H4 (cell line): ENCODE measurements at regions not wholly inside any gene's neighbourhood (a gene's known extent, or its start where the extent isn't known, plus 50 kb on each side); places are given as distances from the start of the nearest gene placed in this dataset.

Source experiments
- DNase-seq: peaks from one replicate; pipeline ENCODE4 v3.0.0-alpha.2; 2015; ENCODE audit warnings: low spot score

DNA sequence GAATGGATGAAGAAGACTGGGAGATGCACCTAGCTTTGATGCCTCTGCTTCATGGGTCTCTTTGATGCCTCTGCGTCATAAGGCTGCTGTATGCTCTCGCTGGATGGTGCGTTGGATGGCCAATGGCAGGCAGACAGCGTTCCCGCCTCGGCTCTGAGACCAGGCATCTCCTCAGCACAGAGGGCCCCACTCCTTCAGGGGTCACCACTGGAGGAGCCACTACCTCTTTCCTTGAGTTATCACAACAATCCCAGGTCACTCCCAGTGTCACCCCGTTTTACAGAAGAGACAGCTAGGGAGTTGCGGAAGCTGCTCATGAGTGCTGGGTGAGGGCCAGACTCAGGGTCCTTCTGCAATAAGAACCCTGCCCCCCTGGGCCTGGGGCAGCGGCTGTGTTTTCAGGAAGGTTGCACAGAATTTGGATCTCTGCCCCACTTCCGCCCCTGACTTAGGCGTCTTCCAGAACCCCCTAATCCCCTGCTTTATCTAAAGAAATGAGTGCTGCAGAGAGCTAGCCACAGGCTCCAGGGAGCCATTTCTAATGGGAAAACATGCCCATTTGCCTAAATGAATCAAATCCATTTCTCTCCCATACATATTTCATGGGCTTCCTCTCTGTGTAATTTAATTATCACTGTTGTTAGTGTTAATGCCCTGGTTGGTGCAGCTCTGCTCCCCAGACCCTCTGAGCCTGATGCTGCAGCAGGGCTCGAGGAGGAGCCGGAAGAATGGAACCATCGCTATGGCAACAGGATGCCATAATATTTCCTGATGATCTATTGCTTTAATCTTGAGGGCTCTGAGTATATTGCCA, 131.8 kb upstream of the HS6ST1 start:
- no peak for DNase-seq

DNA sequence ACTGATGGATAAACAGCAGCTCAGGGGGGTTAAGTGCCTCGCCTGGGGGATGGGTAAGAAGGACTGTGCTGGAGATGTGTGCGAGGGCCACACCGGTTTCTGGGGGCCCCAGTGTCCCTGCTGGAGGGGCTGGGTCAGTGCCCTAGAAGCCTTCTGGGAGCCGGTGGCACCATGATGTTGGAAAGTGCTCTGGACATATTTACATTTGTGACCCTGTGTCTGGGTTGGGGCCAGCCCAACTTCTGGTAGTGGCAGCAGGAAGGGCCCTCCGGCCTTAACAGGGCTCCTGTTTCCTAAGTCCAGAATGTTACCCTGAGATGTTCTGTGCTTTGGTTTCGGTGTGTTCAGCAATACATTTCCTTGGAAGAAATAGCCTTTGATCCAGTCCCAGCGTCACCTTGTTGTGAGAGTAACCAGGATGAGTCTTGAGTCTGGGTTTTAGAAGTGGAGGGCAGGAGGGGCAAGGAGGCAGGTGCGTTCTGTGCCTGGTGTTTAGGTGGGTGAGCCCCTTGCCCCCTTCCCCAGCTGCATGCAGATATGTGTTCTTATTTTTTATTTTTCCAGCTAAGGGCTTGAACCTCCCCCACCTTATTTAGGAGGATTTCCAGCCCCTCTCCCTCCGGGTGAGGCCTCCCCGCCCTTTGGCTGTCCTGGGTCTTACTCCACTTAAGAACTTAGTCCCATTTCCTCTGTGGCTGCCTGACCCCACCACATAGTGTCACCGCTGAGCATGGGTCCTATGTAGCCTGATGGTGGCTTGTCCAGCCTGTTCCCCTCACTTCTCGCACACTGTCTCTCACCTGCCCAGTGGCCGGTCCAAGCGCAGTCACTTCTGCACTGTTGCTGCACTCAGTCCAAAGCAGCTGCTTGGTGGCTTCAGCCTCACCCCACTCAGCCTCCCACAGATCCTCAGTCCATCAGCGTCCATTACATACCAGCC, 132.7 kb upstream of the HS6ST1 start:
- no peak for DNase-seq

DNA sequence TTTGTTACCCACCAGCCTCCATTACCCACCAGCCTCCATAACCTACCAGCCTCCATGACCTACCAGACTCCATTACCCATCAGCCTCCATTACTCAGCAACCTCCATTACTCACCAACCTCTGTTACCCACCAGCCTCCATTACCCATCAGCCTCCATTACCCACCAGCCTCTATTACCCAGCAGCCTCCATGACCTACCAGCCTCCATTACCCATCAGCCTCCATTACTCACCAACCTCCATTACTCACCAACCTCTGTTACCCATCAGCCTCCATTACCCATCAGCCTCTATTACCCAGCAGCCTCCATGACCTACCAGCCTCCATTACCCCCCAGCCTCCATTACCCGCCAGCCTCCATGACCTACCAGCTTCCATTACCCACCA, 133.3 kb upstream of the HS6ST1 start:
- DNase-seq = no peak

DNA sequence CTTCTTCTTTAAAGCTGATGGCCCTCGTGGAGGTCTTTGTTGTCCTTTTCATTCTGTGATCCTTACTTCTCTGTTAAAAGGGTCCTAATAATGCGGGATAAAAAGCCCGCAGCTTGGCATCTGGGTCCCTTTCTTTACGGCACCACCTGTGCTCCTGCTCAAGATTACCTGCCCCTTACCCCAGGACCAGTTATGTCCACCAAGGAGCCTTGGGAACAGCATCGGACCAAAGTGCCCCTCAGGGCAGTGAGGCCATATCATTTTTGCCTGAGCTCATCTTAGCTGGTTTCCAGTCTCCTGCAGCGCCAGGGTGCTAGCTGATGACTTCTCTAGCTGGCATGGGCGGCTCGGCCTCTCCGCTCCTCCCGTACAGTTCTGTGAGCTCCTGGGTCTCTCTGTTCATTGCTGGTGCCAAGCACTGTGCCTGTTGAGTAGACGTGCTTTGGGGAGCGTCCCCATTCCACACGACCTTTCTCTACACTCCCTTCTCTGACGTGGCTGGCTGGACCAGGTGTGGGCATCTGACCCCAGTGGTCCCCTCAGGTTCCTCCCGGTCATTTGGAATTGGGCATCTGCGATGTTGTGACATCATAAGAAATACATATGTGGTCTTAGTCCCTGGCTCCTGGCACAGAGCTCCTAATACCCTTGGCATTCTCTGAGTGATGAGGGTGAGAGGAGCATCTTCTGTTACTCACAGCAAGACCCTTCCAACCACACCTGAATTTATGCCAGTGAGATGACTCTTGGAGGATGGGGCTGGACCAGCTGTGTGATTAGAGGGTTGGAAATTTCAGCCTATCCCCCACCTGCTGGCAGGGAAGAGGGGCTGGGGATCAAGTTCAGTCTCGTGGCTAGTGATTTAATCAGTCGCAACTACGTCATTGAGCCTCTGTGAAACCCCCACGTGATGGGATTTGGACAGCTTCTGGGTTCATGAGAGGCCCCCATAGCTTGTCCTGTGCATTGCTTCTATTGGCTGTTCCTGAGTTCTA, 134.2 kb upstream of the HS6ST1 start:
- DNase-seq = no peak

DNA sequence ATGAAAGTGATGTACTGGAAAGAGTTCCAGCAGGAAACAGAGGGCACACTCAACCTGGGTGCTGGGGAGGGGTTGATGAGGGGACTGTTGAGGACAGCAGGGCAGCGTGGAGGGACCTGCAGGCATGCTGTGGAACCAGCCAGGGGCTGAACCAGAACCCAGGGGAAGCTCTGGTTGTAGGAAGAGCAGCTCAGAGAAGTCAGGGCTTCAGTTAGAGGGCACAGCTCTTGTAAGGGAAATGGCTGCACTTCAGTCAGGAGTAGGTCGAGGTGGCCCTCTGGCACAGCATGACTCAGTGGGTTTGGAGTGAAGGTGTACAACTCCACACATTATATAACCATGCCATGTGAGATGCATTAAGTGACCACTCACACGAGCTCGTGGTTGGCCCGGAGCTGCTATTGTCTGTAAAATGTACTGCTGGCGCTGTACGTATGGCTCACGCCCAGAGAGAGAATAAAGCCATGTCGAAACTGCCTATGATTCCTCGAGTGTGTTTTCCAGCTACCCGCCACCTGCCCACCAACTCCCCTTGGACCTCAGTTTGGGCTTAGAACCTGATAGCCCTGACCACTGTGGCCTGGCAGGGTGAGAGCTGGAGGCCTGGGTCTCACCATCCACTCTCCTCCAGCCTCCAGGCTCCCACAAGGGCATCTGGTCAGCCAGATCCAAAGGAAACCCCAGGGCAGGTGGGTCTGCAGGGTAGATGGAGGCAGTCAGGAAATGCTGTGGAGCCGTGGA, 136.5 kb upstream of the HS6ST1 start:
- no peak for DNase-seq

DNA sequence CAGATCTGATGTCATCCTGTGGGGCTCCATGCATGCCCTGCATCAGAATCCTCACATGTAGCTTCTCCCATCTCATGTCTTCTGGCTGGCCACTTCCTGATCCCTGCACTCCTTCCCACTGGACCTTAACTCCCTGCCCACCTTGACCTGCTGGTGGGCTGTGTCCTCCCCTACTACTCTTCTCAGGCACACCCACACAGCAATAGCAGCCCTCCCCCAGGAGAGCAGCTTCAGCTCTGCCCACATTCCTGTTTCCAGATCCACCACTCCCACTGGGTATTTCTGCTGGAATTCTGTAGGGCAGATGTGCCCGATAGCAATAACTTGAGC, 137.0 kb upstream of the HS6ST1 start:
- DNase-seq = no peak

DNA sequence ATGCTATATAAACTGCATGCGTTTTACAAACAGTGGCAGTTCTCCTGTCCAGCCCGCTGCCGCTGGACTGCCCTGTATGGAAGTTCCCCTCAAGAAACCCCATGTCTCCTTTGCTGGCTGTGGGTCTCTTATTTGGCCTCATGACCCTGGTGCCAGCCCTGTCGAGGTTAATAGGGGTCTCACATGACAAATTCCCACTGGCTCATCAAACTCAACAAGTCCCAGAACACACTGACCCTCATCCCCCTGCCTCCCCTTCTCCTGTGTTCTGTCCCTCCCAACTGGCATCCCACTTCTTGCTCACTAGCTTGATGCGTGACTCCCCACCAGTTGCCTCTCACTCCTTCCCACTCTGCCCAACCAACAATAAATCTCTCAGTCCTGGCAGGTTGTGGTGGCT, 137.6 kb upstream of the HS6ST1 start:
- DNase-seq = no peak

DNA sequence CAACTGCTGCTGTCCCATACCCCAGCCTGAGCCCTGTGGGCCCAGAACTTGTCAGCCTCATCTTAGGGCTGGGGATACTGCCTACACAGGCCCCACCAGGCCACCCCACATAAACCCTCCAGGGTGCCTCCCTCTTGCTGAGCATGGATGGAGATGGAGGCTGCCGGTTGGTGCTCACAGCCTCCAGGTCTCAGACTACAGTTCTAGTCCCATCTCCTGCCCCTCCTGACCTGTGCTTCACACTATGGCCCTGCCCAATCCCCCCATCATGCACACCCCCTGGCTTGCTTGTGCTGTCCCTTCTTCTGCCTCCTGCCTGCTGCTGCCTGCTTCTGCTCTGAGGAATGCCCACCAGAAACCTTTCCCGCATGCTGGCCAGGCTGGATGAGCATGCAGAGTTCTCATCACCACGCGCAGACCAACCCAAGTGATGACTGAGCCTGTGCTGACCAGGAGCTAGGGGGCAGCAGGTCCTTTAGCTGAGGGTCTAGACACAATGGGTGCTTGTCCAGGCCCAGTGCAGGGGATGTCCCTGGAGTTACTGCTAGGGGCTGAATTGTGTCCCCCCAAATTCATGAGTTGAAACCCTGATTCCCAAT, 138.4 kb upstream of the HS6ST1 start:
- no peak for DNase-seq

DNA sequence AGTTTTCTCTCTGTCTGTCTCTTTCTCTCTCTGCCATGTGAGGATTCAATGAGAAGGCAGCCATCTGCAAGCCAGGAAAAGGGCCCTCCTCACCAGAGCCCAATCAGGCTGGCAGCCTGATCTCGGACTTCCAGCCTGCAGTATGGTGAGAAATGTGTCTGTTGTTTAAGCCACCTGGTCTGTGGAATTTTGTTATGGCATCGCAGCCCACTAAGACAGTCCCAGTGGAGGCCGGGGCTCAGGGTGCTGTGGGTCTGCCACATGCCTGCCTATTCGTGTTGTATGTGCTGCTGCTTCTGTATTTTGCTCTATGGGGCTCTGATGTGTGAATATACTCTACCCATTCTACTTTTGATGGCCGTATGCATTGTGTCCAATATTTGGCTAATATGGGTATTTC, 139.0 kb upstream of the HS6ST1 start:
- no peak for DNase-seq

DNA sequence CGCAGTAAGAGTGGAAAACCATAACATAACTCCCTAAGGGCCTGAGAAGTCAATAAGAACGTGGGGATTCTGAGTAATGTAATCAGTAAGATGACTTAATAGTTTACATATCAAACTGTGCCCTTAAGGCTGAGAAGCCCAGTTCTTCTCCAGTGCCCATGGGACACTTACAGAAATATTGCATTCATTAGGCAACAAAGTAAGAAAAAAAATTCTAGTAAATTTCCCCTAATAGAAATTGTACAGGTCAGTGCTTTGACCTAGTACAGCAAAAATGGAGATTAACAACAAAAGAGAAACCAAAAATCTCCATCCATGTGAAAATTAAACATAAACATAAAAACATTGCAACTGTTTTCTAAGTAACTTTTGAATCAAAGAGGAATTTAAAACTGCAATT, 139.8 kb upstream of the HS6ST1 start:
- DNase-seq = no peak

DNA sequence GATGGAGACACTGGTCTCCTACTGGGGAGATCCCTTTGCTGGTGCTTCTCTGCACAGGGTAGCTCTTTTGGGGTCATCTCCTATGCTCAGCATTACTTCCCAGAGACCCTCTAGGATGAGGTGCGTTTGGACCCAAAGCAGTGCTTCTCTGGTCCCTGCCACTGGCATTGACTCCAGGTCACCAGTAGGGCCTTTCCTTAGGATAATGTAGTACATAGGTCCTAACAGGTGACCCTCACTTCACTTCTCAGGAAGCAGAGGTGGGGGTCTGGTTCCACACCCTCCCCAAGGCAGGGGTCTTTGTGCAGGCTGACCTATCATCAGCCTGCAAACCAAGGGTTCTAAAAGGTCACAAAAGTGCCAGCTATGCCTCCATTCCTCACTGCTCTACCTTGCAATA, 145.8 kb upstream of the HS6ST1 start:
- no peak for DNase-seq

DNA sequence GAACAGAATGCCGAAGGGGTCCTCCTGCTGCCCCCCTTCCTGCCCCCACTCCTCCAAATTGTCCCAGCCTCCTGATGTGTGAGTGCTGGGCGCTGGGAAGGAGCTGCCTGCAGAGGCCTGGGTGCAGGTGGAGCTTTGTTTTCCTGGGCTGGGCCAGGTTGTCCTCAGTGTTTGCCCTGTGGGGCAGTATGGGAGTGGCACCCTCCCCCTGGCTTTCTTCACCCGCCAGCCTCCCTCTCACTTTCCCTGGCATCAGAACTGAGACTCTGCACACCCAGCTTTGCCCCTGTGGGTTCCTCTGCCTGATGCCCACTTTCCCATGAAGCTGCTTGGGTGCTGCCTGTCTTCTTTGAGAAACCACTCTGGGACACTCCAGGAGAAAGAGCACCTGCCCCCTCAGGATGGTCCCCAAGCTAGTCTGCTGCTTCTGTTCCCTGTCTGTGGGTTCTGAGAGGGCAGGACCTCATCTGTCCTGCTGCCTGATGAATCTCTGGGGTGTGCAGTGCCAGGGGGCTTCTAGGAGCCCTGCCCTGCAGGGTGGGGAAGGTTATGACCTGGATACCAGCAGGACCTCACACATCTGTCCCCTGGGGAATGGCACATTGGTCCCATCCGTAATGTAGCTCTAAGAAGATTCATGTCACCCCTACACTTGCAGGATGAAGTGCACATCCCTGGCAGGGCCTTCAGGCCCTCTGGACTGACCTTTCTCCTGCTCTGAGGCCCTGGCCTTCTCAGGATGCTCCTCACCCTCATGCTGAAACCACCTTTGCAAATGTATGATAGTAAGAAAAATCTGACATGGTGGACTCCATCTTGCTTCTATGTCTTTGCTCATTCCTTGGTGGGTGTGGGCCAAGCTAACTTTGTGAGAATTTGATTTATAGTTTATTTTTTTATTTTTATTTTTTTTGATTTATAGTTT, 146.8 kb upstream of the HS6ST1 start:
- DNase-seq = no peak

DNA sequence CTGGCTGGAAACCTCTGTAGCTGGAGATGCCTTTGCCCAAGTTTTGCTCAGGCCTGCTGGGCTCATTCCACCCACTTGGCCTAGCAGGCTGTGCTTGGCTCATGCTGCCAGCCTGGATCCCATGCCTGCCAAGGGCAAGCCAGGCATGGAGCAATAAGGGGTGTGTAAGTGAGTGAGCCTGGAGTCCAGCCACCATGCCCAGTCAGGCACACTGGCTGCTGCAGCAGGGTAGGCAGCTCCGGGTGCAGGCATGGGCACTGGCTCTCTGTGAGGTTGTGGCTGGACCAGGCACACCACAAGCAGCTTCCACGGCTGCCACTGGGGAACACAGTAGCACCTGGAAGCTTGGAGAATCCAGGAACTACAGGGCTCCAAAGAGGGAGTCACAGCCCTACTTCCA, 147.7 kb upstream of the HS6ST1 start:
- DNase-seq = no peak

DNA sequence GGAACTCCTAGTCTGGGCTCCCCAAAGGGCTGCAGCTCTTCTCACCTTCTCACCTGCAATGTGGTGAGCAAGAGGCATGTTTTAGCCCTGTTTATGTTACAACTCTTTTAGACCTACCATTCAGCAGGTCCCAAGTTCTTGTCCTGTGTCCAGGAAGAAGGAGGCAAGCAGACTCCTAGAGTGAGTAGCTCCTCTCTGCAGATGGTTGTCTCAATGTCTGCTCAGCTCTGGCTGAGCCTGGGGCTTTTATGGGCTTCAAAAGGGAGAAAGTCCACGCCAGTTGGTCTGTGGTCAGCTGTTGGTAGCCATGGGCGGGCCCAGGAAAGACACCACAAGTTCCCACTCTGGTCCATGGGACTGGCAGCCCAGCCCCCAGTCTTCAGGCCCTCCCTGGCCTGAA, 148.1 kb upstream of the HS6ST1 start:
- DNase-seq = no peak

DNA sequence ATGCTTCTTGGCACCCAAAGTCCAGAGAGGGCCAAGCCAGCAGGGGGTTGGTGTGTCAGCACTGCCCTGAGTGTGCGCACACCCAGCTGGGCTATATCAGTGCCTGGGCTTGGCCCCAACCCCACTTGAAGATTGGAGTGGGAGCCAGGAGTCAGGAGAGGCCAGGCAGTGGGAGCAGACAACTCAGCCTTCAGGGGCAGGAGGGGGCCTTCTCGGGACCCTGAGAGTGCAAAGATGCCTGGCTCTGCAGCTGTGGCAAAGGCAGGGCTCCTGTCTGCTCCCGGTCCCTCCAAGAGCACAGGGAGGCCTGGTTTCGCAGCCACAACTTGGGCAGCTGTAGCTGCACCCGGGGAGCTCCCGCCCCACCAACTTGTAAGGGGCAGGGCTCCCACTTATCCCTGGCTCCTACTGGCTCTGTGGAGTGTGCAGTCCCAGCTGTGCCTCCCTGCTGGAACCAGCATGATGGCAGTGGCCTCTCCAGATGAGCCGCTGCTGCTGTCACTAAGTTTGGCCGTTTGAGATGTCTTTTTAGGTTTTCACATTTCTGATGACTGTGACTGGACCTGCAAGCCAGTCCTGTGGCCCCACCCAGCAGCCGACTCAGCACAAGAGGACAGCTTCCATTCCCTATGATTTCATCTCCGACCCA, 148.8 kb upstream of the HS6ST1 start:
- no peak for DNase-seq

DNA sequence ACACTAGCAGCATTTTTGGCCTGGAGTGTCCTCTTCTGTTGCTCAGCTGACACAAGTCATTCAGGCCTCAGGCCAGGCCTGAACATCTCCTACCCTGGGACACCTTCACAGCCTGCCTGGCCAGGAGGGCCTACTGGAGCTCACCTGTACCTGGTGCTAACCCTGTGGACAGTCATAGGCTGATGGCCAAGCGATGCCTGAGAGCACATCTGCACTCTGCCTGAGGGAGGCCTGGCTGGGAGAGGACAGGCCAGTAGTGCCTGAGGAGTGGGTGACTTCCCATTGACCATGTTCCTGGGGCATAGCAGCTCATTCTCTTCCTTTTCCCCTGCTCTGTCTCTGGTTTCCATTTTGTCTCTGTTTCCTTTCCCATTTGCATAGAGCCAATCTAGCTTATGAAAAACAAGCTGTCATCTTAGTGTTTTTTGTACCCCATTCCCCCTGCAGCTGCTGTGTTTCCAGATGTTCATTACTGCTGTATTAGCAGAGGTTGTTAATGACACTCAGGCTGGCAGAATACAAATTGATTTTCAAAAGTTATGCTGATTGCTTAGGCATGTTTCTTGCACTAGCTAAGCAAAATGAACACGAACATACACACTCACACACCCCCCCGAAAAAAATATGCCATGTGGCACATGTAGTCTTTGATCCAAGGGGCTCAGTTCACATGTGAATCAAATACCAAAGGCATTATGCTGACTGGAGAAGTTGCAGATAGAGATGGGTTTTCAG, 149.7 kb upstream of the HS6ST1 start:
- no peak for DNase-seq

DNA sequence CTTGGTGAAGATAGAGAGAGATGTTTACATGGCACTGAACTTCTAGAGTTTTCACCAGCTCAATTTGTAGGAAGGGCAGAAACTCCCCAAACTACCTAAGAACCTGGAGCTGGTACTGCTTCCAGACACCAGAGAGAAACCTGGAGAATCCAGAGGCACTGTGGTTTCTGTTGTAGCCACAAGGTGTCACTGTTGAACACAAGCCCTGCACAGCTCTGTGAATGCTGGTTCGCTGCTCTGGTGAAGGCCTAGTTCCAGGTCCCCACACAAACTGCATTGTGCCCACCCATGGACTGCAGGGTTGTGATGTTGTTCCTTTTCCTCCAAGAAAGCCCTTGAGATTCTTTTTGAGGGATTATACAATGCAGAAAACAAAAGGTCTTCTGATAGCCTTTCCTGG, 150.5 kb upstream of the HS6ST1 start:
- no peak for DNase-seq

DNA sequence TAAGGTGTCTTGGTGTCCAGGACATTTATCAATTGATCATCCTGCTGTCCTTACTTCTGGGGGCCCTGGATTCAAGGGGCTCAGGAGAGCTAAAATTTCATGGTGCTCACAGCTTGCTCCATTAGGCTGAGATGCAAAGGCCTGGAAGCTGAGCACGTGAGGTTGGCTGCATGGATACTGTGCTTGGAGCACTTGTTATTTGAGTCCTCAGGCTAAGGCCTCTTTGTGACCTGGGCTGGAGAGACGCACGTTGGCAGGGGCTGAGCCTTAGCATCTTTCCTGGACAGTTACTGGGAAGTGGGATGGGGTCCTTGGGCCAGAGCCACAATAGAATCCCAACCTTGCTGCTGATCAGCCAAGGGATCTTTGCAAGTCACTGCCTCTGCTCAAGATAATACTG, 151.2 kb upstream of the HS6ST1 start:
- no peak for DNase-seq

DNA sequence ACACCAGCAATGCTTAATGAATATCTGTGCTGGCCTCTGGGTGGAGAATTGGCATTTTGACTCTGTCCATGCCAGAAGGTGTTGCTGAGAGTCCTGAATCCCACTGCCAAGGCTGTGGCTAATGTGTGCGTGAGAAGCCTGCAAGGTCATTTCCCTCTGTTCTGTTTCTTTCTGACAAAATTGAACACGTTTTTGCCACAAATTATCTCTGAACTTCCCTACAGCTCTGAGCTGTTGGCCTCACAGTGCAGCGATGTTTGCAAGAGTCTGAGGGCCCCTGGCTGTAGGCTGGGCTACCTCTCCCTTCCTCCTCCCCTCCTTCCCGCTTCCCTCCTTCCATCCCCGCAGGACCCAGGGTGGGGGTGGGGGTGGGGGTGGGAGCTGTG, 154.1 kb upstream of the HS6ST1 start:
- no peak for DNase-seq
